GM12875 (cell line): ENCODE measurements at regions not wholly inside any gene's neighbourhood (a gene's known extent, or its start where the extent isn't known, plus 50 kb on each side); places are given as distances from the start of the nearest gene placed in this dataset.

Source experiments
- H3K4me3 ChIP-seq: one replicate; pipeline ENCODE4 v1.5.1; 2011; ENCODE audit warnings: low read depth, low read length, control low read depth
- CTCF ChIP-seq: IDR thresholded peaks from 2 replicates; pipeline ENCODE4 v1.5.1; 2011; ENCODE audit warnings: low read depth, mild to moderate bottlenecking, control low read depth, inconsistent platforms, low read length, moderate library complexity, borderline replicate concordance; ENCODE audit not compliant: insufficient read depth

- TF ChIP-seq CTCF: no peak
- no peak overlapping the region for H3K4me3 ChIP-seq
Measured at GRCh38 chr12:93128332-93128707, 199.2 kb upstream of the EEA1 start.

- TF ChIP-seq CTCF: no peak
- no peak overlapping the region for H3K4me3 ChIP-seq
Measured at GRCh38 chr12:93130366-93131054, 201.4 kb upstream of the EEA1 start.

- TF ChIP-seq CTCF: no peak
- H3K4me3 ChIP-seq: no peak overlapping the region
Measured at GRCh38 chr12:93133361-93133760, 204.3 kb upstream of the EEA1 start.

- TF ChIP-seq CTCF: no peak
- no peak overlapping the region for H3K4me3 ChIP-seq
Measured at GRCh38 chr12:93134175-93134890, 205.2 kb upstream of the EEA1 start.

GRCh38 chr12:93134893-93135285, 205.8 kb upstream of the EEA1 start:
- no peak overlapping the region for H3K4me3 ChIP-seq
- no peak for TF ChIP-seq CTCF

- no peak overlapping the region for H3K4me3 ChIP-seq
- no peak for TF ChIP-seq CTCF
Measured at GRCh38 chr12:93135286-93136239, 206.5 kb upstream of the EEA1 start.
